ENCODE measurements at regions not wholly inside any gene's neighbourhood (a gene's known extent, or its start where the extent isn't known, plus 50 kb on each side); places are given as distances from the start of the nearest gene placed in this dataset.
"Not testable (repeated sequence)": the region's sequence is repeated elsewhere in the genome, so short reads cannot be mapped to it uniquely, and the experiment has no call there.

GRCh38 chr2:84177733-84178132 lies 281.3 kb downstream of the SUCLG1 start:
- no peaks in the 10 kb centered on the region for H3K4me1 Mint-ChIP-seq
- POLR2A ChIA-PET = no interaction called here
- DNase-seq (no peak), ATAC-seq (ENCODE audit: low read depth) (no peak)
- no peak overlapping the region for H3K27ac Mint-ChIP-seq
- no peaks in the 10 kb centered on the region for H3K9me3 Mint-ChIP-seq
- no peak overlapping the region for H3K4me3 Mint-ChIP-seq
- H3K27me3 Mint-ChIP-seq = no peaks in the 10 kb centered on the region
- H3K36me3 Mint-ChIP-seq = no peaks in the 10 kb centered on the region

DNA sequence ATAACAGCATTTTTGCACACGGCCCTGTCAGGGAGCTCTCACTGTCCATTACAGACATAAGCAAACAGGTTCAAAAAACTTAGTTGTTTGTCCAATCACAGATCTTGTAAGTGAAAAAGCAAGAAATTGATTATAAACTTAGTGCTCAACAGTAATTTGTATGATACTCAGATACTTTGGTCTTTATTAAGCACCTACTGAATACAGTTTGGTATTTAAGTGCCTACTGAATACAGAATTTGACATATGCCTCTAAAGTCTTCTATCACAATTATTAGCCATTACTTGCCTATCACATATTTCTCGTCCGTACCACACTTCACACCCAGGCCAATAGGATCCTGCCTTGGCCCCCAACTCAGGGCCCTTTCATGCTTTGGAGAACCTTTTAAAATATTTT lies 283.1 kb downstream of the SUCLG1 start:
- DNase-seq (no peak), ATAC-seq (ENCODE audit: low read depth) (no peak)
- Mint-ChIP-seq H3K27ac (no peak overlapping the region), H3K27me3 (no peaks in the 10 kb centered on the region), H3K4me3 (no peak overlapping the region), H3K9me3 (no peaks in the 10 kb centered on the region), H3K36me3 (no peaks in the 10 kb centered on the region), H3K4me1 (no peaks in the 10 kb centered on the region)
- POLR2A ChIA-PET = no interaction called here

DNA sequence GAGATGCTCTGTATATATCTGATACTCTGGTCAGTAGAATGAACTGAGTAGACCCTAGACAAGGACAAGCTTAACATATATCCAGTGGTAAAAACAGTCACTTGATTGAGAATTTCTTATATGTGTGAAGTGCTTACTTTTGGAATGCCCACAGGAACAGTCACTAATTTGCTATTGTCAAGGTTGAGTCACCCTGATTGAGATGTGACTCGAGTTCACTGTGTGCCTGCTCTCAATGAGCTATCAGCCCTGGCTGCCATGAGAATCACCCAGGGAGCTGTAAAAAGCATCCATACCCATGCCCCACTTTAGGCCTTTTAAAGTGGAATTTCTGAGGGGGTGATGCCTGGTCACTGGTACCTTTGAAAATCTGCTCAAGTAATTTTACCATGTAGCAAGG lies 283.7 kb downstream of the SUCLG1 start:
- no peak overlapping the region for H3K4me3 Mint-ChIP-seq
- POLR2A ChIA-PET = no interaction called here
- no peaks in the 10 kb centered on the region for H3K9me3 Mint-ChIP-seq
- H3K27ac Mint-ChIP-seq = no peak overlapping the region
- no peaks in the 10 kb centered on the region for H3K27me3 Mint-ChIP-seq
- H3K4me1 Mint-ChIP-seq = no peaks in the 10 kb centered on the region
- DNase-seq (no peak), ATAC-seq (ENCODE audit: low read depth) (no peak)
- H3K36me3 Mint-ChIP-seq = no peaks in the 10 kb centered on the region

GRCh38 chr2:84173041-84173440 lies 286.0 kb downstream of the SUCLG1 start:
- POLR2A ChIA-PET = no interaction called here
- Mint-ChIP-seq H3K9me3 (peaks cover 1% of the 10 kb centered on the region), H3K36me3 (no peaks in the 10 kb centered on the region), H3K4me3 (no peak overlapping the region), H3K27ac (no peak overlapping the region), H3K4me1 (no peaks in the 10 kb centered on the region), H3K27me3 (no peaks in the 10 kb centered on the region)
- ATAC-seq (ENCODE audit: low read depth) = no peak
- DNase-seq = no peak

DNA sequence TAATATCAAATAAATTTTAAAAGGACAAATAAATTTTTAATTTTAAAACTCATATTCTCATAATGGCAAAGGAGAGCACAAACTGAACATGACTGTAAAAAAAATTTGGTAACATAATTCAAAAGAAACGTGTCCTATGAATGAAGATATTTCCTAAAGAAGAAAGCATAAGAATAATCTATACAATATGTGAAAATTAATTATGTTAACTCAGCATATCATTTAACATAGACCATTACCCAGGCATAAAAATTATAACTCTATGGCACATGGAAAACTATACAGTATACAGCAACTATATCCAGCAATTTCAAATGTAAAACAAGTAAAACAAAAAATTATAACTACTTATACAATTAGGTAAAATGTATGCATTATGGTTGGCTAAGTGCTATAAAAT lies 288.1 kb downstream of the SUCLG1 start:
- Mint-ChIP-seq H3K4me3 (no peak overlapping the region), H3K27me3 (no peaks in the 10 kb centered on the region), H3K9me3 (peaks cover 1% of the 10 kb centered on the region), H3K4me1 (no peaks in the 10 kb centered on the region), H3K27ac (no peak overlapping the region), H3K36me3 (no peaks in the 10 kb centered on the region)
- no peak for DNase-seq
- no peak for ATAC-seq (ENCODE audit: low read depth)
- POLR2A ChIA-PET = no interaction called here

GRCh38 chr2:84169871-84170270 lies 289.2 kb downstream of the SUCLG1 start:
- Mint-ChIP-seq H3K27ac (no peak overlapping the region), H3K4me3 (no peak overlapping the region), H3K27me3 (no peaks in the 10 kb centered on the region), H3K36me3 (no peaks in the 10 kb centered on the region), H3K9me3 (peaks cover 1% of the 10 kb centered on the region), H3K4me1 (no peaks in the 10 kb centered on the region)
- ATAC-seq (ENCODE audit: low read depth) = no peak
- POLR2A ChIA-PET = no interaction called here
- no peak for DNase-seq

DNA sequence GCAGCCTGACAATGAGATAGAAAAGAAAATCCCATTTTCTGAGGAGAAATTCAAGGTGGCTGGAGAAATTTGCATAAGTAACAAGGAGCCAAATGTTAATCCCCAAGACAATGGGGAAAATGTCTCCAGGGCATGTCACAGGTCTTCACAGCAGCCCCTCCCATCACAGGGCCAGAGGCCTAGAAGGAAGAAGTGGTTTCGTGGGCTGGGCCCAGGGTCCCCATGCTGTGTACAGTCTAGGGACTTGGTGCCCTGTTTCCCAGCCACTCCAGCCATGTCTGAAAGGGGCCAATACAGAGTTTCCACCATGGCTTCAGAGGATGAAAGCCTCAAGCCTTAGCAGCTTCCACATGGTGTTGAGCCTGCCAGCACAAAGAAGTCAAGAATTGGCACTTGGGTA lies 290.5 kb downstream of the SUCLG1 start:
- H3K9me3 Mint-ChIP-seq; ATAC-seq (ENCODE audit: low read depth); H3K36me3 Mint-ChIP-seq; DNase-seq; H3K4me3 Mint-ChIP-seq; H3K27me3 Mint-ChIP-seq; POLR2A ChIA-PET; H3K4me1 Mint-ChIP-seq; H3K27ac Mint-ChIP-seq: not testable (repeated sequence)

GRCh38 chr2:84165256-84165655 lies 293.8 kb downstream of the SUCLG1 start:
- Mint-ChIP-seq H3K4me1 (no peaks in the 10 kb centered on the region), H3K9me3 (peaks cover 1% of the 10 kb centered on the region), H3K27me3 (peaks cover 4% of the 10 kb centered on the region), H3K27ac (no peak overlapping the region), H3K4me3 (no peak overlapping the region), H3K36me3 (no peaks in the 10 kb centered on the region)
- DNase-seq (no peak), ATAC-seq (ENCODE audit: low read depth) (no peak)
- POLR2A ChIA-PET = no interaction called here

DNA sequence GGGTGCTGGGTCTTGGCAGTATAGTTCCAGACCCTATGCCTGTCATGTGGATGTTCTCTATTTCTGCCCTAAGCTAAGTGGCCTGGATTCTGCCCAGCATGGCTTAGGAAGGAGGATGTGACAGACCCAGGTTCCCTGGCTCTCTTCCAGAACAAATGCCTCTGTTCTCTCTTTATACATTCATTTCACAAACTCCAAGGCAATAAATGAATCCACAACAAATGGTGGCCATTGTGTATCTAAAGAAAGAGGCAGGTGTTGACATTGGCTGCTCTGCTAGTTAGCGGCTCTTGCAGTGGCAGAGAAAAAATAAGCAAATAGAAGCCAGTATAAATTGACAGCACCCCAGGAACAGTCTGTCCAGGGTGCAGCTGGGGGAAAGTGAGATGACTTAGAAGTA lies 298.6 kb downstream of the SUCLG1 start:
- Mint-ChIP-seq H3K36me3 (no peaks in the 10 kb centered on the region), H3K9me3 (no peaks in the 10 kb centered on the region), H3K27ac (no peak overlapping the region), H3K4me1 (no peaks in the 10 kb centered on the region), H3K4me3 (no peak overlapping the region), H3K27me3 (peaks cover 5% of the 10 kb centered on the region)
- POLR2A ChIA-PET = no interaction called here
- DNase-seq = no peak
- ATAC-seq (ENCODE audit: low read depth) = no peak

- Mint-ChIP-seq H3K27ac (no peak overlapping the region), H3K4me3 (no peak overlapping the region), H3K27me3 (peaks cover 1% of the 10 kb centered on the region), H3K9me3 (no peaks in the 10 kb centered on the region), H3K36me3 (no peaks in the 10 kb centered on the region), H3K4me1 (no peaks in the 10 kb centered on the region)
- POLR2A ChIA-PET = no interaction called here
- ATAC-seq (ENCODE audit: low read depth) = no peak
- DNase-seq = no peak
Observed at GRCh38 chr2:84158605-84159004, 300.5 kb downstream of the SUCLG1 start.

- no peak overlapping the region for H3K4me3 Mint-ChIP-seq
- POLR2A ChIA-PET = no interaction called here
- H3K27ac Mint-ChIP-seq = no peak overlapping the region
Observed at GRCh38 chr2:84152462-84152861, 306.6 kb downstream of the SUCLG1 start.

DNA sequence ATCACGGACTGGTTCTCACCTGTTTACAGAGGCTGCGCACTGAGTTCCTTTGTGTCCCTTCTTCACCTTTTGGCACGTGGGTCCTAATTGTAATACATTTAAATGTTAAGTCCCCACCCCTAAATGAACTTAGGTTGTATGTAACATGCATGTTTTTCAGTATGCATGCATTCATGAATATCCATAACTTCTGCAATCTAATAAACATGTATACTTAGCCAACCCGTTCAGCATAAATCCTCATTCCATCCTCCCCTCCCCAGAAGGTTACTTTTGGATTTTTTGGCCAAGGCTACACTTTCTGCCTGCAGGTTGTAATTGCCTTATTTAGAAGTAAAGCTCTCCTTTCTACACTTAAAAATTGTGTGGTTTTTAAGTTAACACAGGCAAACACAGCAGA lies 314.7 kb downstream of the SUCLG1 start:
- ATAC-seq (ENCODE audit: low read depth) (no peak), DNase-seq (no peak)
- Mint-ChIP-seq H3K27ac (no peak overlapping the region), H3K4me3 (no peak overlapping the region), H3K9me3 (no peaks in the 10 kb centered on the region), H3K36me3 (no peaks in the 10 kb centered on the region), H3K4me1 (no peaks in the 10 kb centered on the region), H3K27me3 (peaks cover 3% of the 10 kb centered on the region)
- POLR2A ChIA-PET = no interaction called here

More at GRCh38 chr2:84152462-84152861, 306.6 kb downstream of the SUCLG1 start:
- DNase-seq (no peak), ATAC-seq (ENCODE audit: low read depth) (no peak)
- no peaks in the 10 kb centered on the region for H3K4me1 Mint-ChIP-seq
- no peaks in the 10 kb centered on the region for H3K27me3 Mint-ChIP-seq
- H3K9me3 Mint-ChIP-seq = no peaks in the 10 kb centered on the region
- H3K36me3 Mint-ChIP-seq = no peaks in the 10 kb centered on the region

- POLR2A ChIA-PET = no interaction called here
- Mint-ChIP-seq H3K9me3 (no peaks in the 10 kb centered on the region), H3K36me3 (no peaks in the 10 kb centered on the region), H3K27ac (no peak overlapping the region), H3K4me3 (no peak overlapping the region), H3K27me3 (no peaks in the 10 kb centered on the region), H3K4me1 (no peaks in the 10 kb centered on the region)
- DNase-seq (no peak), ATAC-seq (ENCODE audit: low read depth) (no peak)
Observed at GRCh38 chr2:84137034-84137433, 322.0 kb downstream of the SUCLG1 start.

- no peaks in the 10 kb centered on the region for H3K36me3 Mint-ChIP-seq
- H3K27me3 Mint-ChIP-seq = no peaks in the 10 kb centered on the region
- H3K4me3 Mint-ChIP-seq = no peak overlapping the region
- no peak overlapping the region for H3K27ac Mint-ChIP-seq
- ATAC-seq (ENCODE audit: low read depth) (no peak), DNase-seq (no peak)
- H3K4me1 Mint-ChIP-seq = no peaks in the 10 kb centered on the region
- POLR2A ChIA-PET = no interaction called here
- no peaks in the 10 kb centered on the region for H3K9me3 Mint-ChIP-seq
Observed at GRCh38 chr2:84132370-84132769, 326.7 kb downstream of the SUCLG1 start.

- no peak for ATAC-seq (ENCODE audit: low read depth)
- Mint-ChIP-seq H3K36me3 (no peaks in the 10 kb centered on the region), H3K4me1 (no peaks in the 10 kb centered on the region), H3K4me3 (no peak overlapping the region), H3K27ac (no peak overlapping the region), H3K9me3 (no peaks in the 10 kb centered on the region), H3K27me3 (no peaks in the 10 kb centered on the region)
- POLR2A ChIA-PET = no interaction called here
- DNase-seq = no peak
Observed at GRCh38 chr2:84131278-84131830, 327.7 kb downstream of the SUCLG1 start.

Data from activated naive CD8-positive, alpha-beta T cell treated with anti-CD3 and anti-CD28 coated beads, Interleukin-2, amount 10 ng/mL, durations not matched to agents 7 days and 5 days (primary cell).